CD4-positive, alpha-beta T cell (primary cell): ENCODE measurements at regions not wholly inside any gene's neighbourhood (a gene's known extent, or its start where the extent isn't known, plus 50 kb on each side); places are given as distances from the start of the nearest gene placed in this dataset.
"Not testable (repeated sequence)": the region's sequence is repeated elsewhere in the genome, so short reads cannot be mapped to it uniquely, and the experiment has no call there.

Source experiments
- ATAC-seq: fragments of 200-7000 bp; cut with Tn5 transposase; one replicate; pipeline ENCODE4 v1.10.0; 2022; ENCODE audit warnings: mild to moderate bottlenecking; ENCODE audit not compliant: poor library complexity
- CTCF ChIA-PET: fragments of 350-600 bp; sonication (Branson Sonifier 250); formaldehyde crosslinking; loops from one replicate; lab custom pipeline; 2021; ENCODE audit warnings: antibody characterized with exemption, inconsistent platforms; lab: Charles Lee
- POLR2A ChIA-PET: fragments of 350-600 bp; sonication (Branson Sonifier 250); formaldehyde crosslinking; loops from one replicate; lab custom pipeline; 2021; ENCODE audit warnings: antibody characterized with exemption, inconsistent platforms; lab: Charles Lee
- DNase-seq, 14 experiments: peaks; one replicate each; pipeline ENCODE4 v3.0.0-alpha.2; 2013 to 2020; ENCODE audit warnings: mixed read lengths in 2 of 14
- H3K27ac ChIP-seq, 2 donors: one replicate each; pipeline versions ENCODE4 v1.5.1 to v1.7.0; 2013; ENCODE audit warnings: low read length in 2 of 2, low read depth in 1 of 2, mild to moderate bottlenecking in 1 of 2
- H3K27me3 ChIP-seq, 2 experiments: 1 replicate in 1 of 2; 2 replicates in 1 of 2; pipeline versions ENCODE4 v1.6.1 to v1.7.0; 2013; ENCODE audit warnings: low read length in 2 of 2, control low read depth in 1 of 2, mild to moderate bottlenecking in 1 of 2, moderate library complexity in 1 of 2; ENCODE audit not compliant: insufficient read depth in 2 of 2, control insufficient read depth in 1 of 2
- H3K36me3 ChIP-seq: one replicate; pipeline ENCODE4 v1.6.1; 2013; ENCODE audit warnings: low read length, control low read depth; ENCODE audit not compliant: insufficient read depth
- H3K4me1 ChIP-seq: one replicate; pipeline ENCODE4 v1.6.1; 2013; ENCODE audit warnings: low read length, control low read depth; ENCODE audit not compliant: insufficient read depth
- H3K4me3 ChIP-seq: one replicate; pipeline ENCODE4 v1.5.1; 2013; ENCODE audit warnings: mild to moderate bottlenecking, low read length, moderate library complexity
- H3K9me3 ChIP-seq, 2 experiments: 1 replicate in 1 of 2; 2 replicates in 1 of 2; pipeline versions ENCODE4 v1.6.1 to v1.7.0; 2013; ENCODE audit warnings: low read length in 2 of 2, mild to moderate bottlenecking in 2 of 2, control low read depth in 1 of 2, moderate library complexity in 1 of 2; ENCODE audit not compliant: control insufficient read depth in 1 of 2, insufficient read depth in 1 of 2
- H3K27ac Mint-ChIP-seq: one replicate; pipeline ENCODE4 v1.8.0; 2020; ENCODE audit warnings: mixed read lengths
- H3K27me3 Mint-ChIP-seq: one replicate; pipeline ENCODE4 v1.8.0; 2021; ENCODE audit warnings: mixed read lengths
- H3K36me3 Mint-ChIP-seq: one replicate; pipeline ENCODE4 v1.8.0; 2021; ENCODE audit warnings: low read depth, mixed read lengths
- H3K4me1 Mint-ChIP-seq: one replicate; pipeline ENCODE4 v1.8.0; 2021; ENCODE audit warnings: low read depth, mixed read lengths
- H3K4me3 Mint-ChIP-seq: one replicate; pipeline ENCODE4 v1.8.0; 2020; ENCODE audit warnings: mild to moderate bottlenecking, mixed read lengths
- H3K9me3 Mint-ChIP-seq: one replicate; pipeline ENCODE4 v1.8.0; 2020; ENCODE audit warnings: mixed read lengths
- CTCF ChIP-seq: fragments of 200-600 bp; IDR thresholded peaks from one replicate; pipeline ENCODE4 v1.8.0; 2022; ENCODE audit warnings: antibody characterized with exemption, mild to moderate bottlenecking
- intact Hi-C, 2 experiments: fragments of 100-400 bp; cut with DNase I in 1 of 2; cut with micrococcal nuclease in 1 of 2; formaldehyde crosslinking; loops; one replicate each; pipeline versions ENCODE4 v1.15.1 to v1.9.0; 2023 to 2025; cut with DNase I, micrococcal nuclease

GRCh38 chr1:191714845-191715244 lies 443.4 kb upstream of the RGS18 start:
- H3K27ac Mint-ChIP-seq: no peak overlapping the region
- DNase-seq: no peak
- no peak overlapping the region for H3K4me3 Mint-ChIP-seq
- CTCF ChIA-PET: no interaction called here
- no peaks in the 10 kb centered on the region for H3K4me1 ChIP-seq
- intact Hi-C loops: no loop called here
- no peaks in the 10 kb centered on the region for H3K36me3 Mint-ChIP-seq
- TF ChIP-seq CTCF: no peak
- H3K27me3 Mint-ChIP-seq: no peaks in the 10 kb centered on the region
- no peaks in the 10 kb centered on the region for H3K9me3 Mint-ChIP-seq
- H3K4me1 Mint-ChIP-seq: no peaks in the 10 kb centered on the region
- no peak overlapping the region for H3K4me3 ChIP-seq
- no peaks in the 10 kb centered on the region for H3K27me3 ChIP-seq
- POLR2A ChIA-PET: no interaction called here
- ATAC-seq: no peak
- no peak overlapping the region for H3K27ac ChIP-seq
- H3K9me3 ChIP-seq: peaks cover 0 to 4% of the 10 kb centered on the region in 2 experiments
- H3K36me3 ChIP-seq: no peaks in the 10 kb centered on the region

- ChIA-PET CTCF (no interaction called here), POLR2A (no interaction called here)
- H3K36me3 ChIP-seq: no peaks in the 10 kb centered on the region
- H3K27ac ChIP-seq: no peak overlapping the region
- no peaks in the 10 kb centered on the region for H3K4me1 ChIP-seq
- H3K9me3 ChIP-seq: peaks cover 0 to 16% of the 10 kb centered on the region in 2 experiments
- H3K9me3 Mint-ChIP-seq: peaks cover 17% of the 10 kb centered on the region
- no peak for ATAC-seq
- H3K27me3 ChIP-seq: no peaks in the 10 kb centered on the region
- H3K36me3 Mint-ChIP-seq: no peaks in the 10 kb centered on the region
- no peak overlapping the region for H3K4me3 ChIP-seq
- TF ChIP-seq CTCF: no peak
- H3K4me1 Mint-ChIP-seq: no peaks in the 10 kb centered on the region
- no peak overlapping the region for H3K27ac Mint-ChIP-seq
- no peaks in the 10 kb centered on the region for H3K27me3 Mint-ChIP-seq
- H3K4me3 Mint-ChIP-seq: no peak overlapping the region
- intact Hi-C loops: no loop called here
- no peak for DNase-seq
Measured at GRCh38 chr1:191729742-191730141, 428.5 kb upstream of the RGS18 start.

GRCh38 chr1:191731608-191732302 lies 426.5 kb upstream of the RGS18 start:
- CTCF ChIA-PET, H3K4me3 Mint-ChIP-seq, H3K27ac ChIP-seq, H3K4me1 ChIP-seq, H3K4me1 Mint-ChIP-seq, intact Hi-C loops, ATAC-seq, H3K36me3 ChIP-seq, H3K27me3 ChIP-seq, H3K27ac Mint-ChIP-seq, H3K36me3 Mint-ChIP-seq, H3K27me3 Mint-ChIP-seq, POLR2A ChIA-PET, H3K4me3 ChIP-seq: not testable (repeated sequence)
- peaks cover 16% of the 10 kb centered on the region for H3K9me3 Mint-ChIP-seq
- peaks cover 0 to 16% of the 10 kb centered on the region in 2 experiments for H3K9me3 ChIP-seq
- DNase-seq: peak in 1 of 14 experiments; percentile 4

GRCh38 chr1:191734321-191734720 lies 423.9 kb upstream of the RGS18 start:
- Mint-ChIP-seq H3K27ac (no peak overlapping the region), H3K4me3 (no peak overlapping the region), H3K36me3 (no peaks in the 10 kb centered on the region), H3K9me3 (peaks cover 11% of the 10 kb centered on the region), H3K4me1 (no peaks in the 10 kb centered on the region), H3K27me3 (no peaks in the 10 kb centered on the region)
- Histone ChIP-seq H3K36me3 (no peaks in the 10 kb centered on the region), H3K27ac (no peak overlapping the region), H3K4me1 (no peaks in the 10 kb centered on the region), H3K9me3 (peaks cover 0 to 9% of the 10 kb centered on the region in 2 experiments), H3K27me3 (no peaks in the 10 kb centered on the region), H3K4me3 (no peak overlapping the region)
- ATAC-seq (no peak), DNase-seq (no peak)
- ChIA-PET POLR2A (no interaction called here), CTCF (no interaction called here)
- intact Hi-C loops: no loop called here
- no peak for TF ChIP-seq CTCF
